Stomach (tissue), 8 donors: ENCODE measurements at regions not wholly inside any gene's neighbourhood (a gene's known extent, or its start where the extent isn't known, plus 50 kb on each side); places are given as distances from the start of the nearest gene placed in this dataset.

Experiments used
- DNase-seq, 2 donors: peaks; one replicate each; pipeline versions ENCODE4 v3.0.0 to v3.0.0-alpha.2; 2013 to 2019
- H3K27ac ChIP-seq, 5 donors: fragments of 200-600 bp in 4 of 5; sonication (generic) in 4 of 5; one replicate each; pipeline ENCODE4 v1.5.1; 2013 to 2019; ENCODE audit warnings: mild to moderate bottlenecking in 1 of 5, moderate library complexity in 1 of 5
- H3K27me3 ChIP-seq, 3 donors: fragments of 200-600 bp; sonication (generic); one replicate each; pipeline ENCODE4 v1.5.1; 2017 to 2019; ENCODE audit warnings: mixed run types in 1 of 3
- H3K36me3 ChIP-seq, 4 donors: fragments of 200-600 bp; sonication (generic); 1 replicate in 3 of 4; 2 replicates in 1 of 4; pipeline ENCODE4 v1.5.1; 2016 to 2019
- H3K4me1 ChIP-seq, 4 donors: fragments of 200-600 bp; sonication (generic); one replicate each; pipeline ENCODE4 v1.5.1; 2016 to 2019
- H3K4me3 ChIP-seq, 4 donors: fragments of 200-600 bp; sonication (generic) in 3 of 4; one replicate each; pipeline ENCODE4 v1.5.1; 2016 to 2019; ENCODE audit warnings: mild to moderate bottlenecking in 1 of 4
- H3K9me3 ChIP-seq, 4 donors: fragments of 200-600 bp; sonication (generic); one replicate each; pipeline ENCODE4 v1.5.1; 2016 to 2019
- EP300 ChIP-seq: sonication (generic); formaldehyde crosslinking; IDR thresholded peaks from one replicate; pipeline ENCODE4 v1.6.1; 2017; ENCODE audit warnings: antibody characterized with exemption
- POLR2A ChIP-seq, 4 donors: fragments of 450-650 bp; IDR thresholded peaks; one replicate each; pipeline ENCODE4 v1.6.1; 2016; ENCODE audit warnings: antibody characterized with exemption in 4 of 4, control low read depth in 2 of 4, mild to moderate bottlenecking in 1 of 4, moderate library complexity in 1 of 4
- POLR2AphosphoS5 ChIP-seq, 3 donors: sonication (generic); formaldehyde crosslinking; IDR thresholded peaks; one replicate each; pipeline ENCODE4 v1.6.1; 2016; ENCODE audit warnings: antibody characterized with exemption in 3 of 3
- WGBS, 5 donors: extraction: QIAGEN DNeasy Blood & Tissue Kit in 3 of 5; methylation state at CpG; one replicate each; pipeline versions ENCODE4 v1.1.5 to v1.1.7; 2013 to 2018; 5-methylcytosine and 5-hydroxymethylcytosine counted together
- intact Hi-C: fragments of 100-400 bp; cut with DNase I; formaldehyde crosslinking; loops from one replicate; pipeline ENCODE4 v1.15.1; 2023; ENCODE audit warnings: low total_unique reads
- TF ChIP-seq, protein P1 (sequence below), 7 experiments: fragments of 450-650 bp in 4 of 7; fragments of 200-600 bp in 3 of 7; sonication (generic) in 3 of 7; IDR thresholded peaks; one replicate each; pipeline ENCODE4 v1.5.1; 2016 to 2019; ENCODE audit warnings: antibody characterized with exemption in 7 of 7, control low read depth in 2 of 7, mild to moderate bottlenecking in 1 of 7
- donor health status: healthy with polysubstance abuse.
- donor health status: Bipolar disorder and iron deficiency.
- donor health status: healthy.

DNA sequence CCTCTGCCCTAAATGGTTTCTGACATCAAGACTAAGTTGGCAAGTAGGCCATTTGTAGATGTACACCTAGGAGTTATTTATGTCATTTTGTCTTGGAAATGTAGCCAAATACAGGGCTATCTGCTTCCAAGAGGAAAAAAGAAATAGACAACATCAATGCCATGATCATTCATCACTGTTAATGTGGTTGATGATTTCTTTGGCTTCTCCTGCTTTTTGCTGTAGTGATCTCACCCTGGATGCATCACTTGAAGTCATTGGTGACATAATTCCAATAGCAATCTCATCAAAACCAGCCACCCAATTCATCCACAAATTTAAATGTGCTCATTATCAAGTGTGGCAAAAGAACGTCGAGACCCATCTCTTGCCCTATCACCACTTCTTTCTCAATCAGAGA lies 222.6 kb upstream of the PPARGC1A start:
- Histone ChIP-seq H3K27me3 (no peaks in the 10 kb centered on the region), H3K36me3 (no peaks in the 10 kb centered on the region), H3K4me1 (no peaks in the 10 kb centered on the region), H3K9me3 (no peaks in the 10 kb centered on the region), H3K27ac (no peak overlapping the region), H3K4me3 (no peak overlapping the region)
- intact Hi-C loops, result no loop called here
- DNase-seq, result no peak
- TF ChIP-seq EP300, result no peak
- TF ChIP-seq POLR2A (IDR thresholded peaks at IDR 0.05), result no peak
- TF ChIP-seq, protein P1, sequence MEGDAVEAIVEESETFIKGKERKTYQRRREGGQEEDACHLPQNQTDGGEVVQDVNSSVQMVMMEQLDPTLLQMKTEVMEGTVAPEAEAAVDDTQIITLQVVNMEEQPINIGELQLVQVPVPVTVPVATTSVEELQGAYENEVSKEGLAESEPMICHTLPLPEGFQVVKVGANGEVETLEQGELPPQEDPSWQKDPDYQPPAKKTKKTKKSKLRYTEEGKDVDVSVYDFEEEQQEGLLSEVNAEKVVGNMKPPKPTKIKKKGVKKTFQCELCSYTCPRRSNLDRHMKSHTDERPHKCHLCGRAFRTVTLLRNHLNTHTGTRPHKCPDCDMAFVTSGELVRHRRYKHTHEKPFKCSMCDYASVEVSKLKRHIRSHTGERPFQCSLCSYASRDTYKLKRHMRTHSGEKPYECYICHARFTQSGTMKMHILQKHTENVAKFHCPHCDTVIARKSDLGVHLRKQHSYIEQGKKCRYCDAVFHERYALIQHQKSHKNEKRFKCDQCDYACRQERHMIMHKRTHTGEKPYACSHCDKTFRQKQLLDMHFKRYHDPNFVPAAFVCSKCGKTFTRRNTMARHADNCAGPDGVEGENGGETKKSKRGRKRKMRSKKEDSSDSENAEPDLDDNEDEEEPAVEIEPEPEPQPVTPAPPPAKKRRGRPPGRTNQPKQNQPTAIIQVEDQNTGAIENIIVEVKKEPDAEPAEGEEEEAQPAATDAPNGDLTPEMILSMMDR (IDR thresholded peaks at IDR 0.05), result no peak
- TF ChIP-seq POLR2AphosphoS5 (IDR thresholded peaks at IDR 0.05), result no peak
- 91 to 97% (median 94%) methylated on average over 2 of the region's 2 CpGs for WGBS, 5 donors

DNA sequence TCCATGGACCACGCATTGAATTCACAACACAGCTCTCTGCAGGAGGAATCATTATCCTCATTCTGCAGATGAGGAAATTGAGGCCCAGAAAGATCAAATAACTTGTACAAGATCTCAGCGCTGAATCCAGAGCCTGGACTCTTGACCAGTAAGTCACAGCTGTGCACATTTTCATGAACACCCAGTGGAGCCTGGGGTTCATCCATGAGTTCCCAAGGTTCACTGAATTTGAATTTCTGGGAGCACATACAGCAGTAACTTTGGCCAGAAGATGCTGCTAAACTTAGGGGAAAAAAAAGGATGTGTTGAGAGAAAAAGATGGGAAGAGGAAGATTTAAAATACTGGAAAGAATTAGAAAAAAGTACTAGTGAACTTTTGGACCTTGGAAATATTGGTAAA lies 218.7 kb upstream of the PPARGC1A start:
- no peak for DNase-seq
- WGBS, 5 donors, result 87 to 94% (median 91%) methylated on average over 2 of the region's 2 CpGs
- H3K4me3 ChIP-seq, result no peak overlapping the region
- H3K36me3 ChIP-seq, result no peaks in the 10 kb centered on the region
- H3K4me1 ChIP-seq, result peaks cover 0 to 4% (median 0%) of the 10 kb centered on the region in 4 donors
- intact Hi-C loops, result no loop called here
- no peak overlapping the region for H3K27ac ChIP-seq
- H3K27me3 ChIP-seq, result no peaks in the 10 kb centered on the region
- TF ChIP-seq POLR2AphosphoS5 (IDR thresholded peaks at IDR 0.05), result no peak
- no peak for TF ChIP-seq EP300
- TF ChIP-seq, protein P1 (IDR thresholded peaks at IDR 0.05), result no peak
- TF ChIP-seq POLR2A (IDR thresholded peaks at IDR 0.05), result no peak
- H3K9me3 ChIP-seq, result no peaks in the 10 kb centered on the region

DNA sequence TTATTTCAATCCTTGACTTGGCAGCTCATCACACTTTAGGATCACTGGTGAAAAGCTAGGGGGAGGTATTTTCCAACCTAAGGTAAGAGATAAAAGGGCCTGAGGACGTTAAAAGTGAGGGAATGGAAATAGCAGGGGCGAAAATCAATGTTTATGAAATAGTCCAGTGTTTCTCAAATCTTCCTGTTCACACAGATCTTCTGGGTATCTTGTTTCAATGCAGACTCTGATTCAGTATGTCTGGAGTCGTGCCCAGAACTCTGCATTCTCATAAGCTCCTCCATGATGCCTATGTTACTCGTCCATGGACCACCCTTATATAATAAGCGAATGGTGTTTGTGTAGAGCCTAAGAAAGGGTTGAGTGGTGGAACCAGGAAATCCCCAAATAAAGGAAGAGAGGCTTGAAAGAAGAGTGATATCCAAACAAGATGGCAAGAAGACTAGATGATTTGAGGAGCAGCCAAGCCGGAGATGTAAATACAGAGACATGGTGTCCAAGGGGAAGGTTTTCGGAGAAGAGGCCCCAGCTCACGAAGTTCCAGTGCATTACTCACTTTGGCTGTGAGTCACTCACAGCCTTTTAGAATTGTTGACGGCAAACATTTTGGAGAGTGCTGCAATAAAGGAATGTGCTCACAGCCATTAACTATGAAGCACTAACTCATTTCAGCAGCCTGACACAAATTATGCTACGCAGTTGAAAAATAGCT lies 215.6 kb upstream of the PPARGC1A start:
- intact Hi-C loops, result no loop called here
- Histone ChIP-seq H3K9me3 (no peaks in the 10 kb centered on the region), H3K27me3 (no peaks in the 10 kb centered on the region), H3K27ac (peak overlapping the region in 4 of 5 donors; percentile 43 to 61 (median 50)), H3K4me3 (no peak overlapping the region), H3K4me1 (peaks cover 0 to 6% (median 2%) of the 10 kb centered on the region in 4 donors), H3K36me3 (no peaks in the 10 kb centered on the region)
- TF ChIP-seq, protein P1 (IDR thresholded peaks at IDR 0.05), result no peak
- TF ChIP-seq POLR2A (IDR thresholded peaks at IDR 0.05), result no peak
- no peak for TF ChIP-seq EP300
- no peak for TF ChIP-seq POLR2AphosphoS5 (IDR thresholded peaks at IDR 0.05)
- WGBS, 5 donors, result 60 to 74% (median 70%) methylated on average over 10 of the region's 10 CpGs
- peak in 1 of 2 donors; percentile 57 for DNase-seq

DNA sequence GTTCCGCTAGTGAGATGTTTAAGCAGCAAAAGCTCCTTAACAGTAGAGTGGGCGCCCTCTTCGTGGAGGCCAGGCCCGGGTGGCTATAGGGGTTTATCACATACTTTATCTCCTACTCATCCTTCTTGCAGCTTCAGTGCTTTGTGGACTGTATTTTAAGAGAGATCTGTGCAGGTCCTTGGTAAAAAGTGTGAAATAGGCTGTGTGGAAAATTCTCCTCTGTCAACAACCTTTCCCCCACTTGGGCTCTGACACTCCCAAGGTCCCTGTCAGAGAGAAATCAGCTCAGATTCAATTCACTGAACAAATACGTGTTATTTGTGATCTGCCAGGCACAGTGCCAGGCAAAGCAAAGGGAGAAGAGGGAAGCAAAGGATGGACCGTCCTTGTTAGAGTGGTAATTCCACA lies 214.3 kb upstream of the PPARGC1A start:
- intact Hi-C loops, result no loop called here
- no peaks in the 10 kb centered on the region for H3K9me3 ChIP-seq
- no peak overlapping the region for H3K4me3 ChIP-seq
- 45 to 57% (median 48%) methylated on average over 6 of the region's 6 CpGs for WGBS, 5 donors
- H3K4me1 ChIP-seq, result peaks cover 0 to 6% (median 2%) of the 10 kb centered on the region in 4 donors
- H3K36me3 ChIP-seq, result no peaks in the 10 kb centered on the region
- no peaks in the 10 kb centered on the region for H3K27me3 ChIP-seq
- DNase-seq, result peak in 1 of 2 donors; percentile 5
- peak overlapping the region in 3 of 5 donors; percentile 40 to 61 (median 43) for H3K27ac ChIP-seq
- TF ChIP-seq POLR2AphosphoS5 (IDR thresholded peaks at IDR 0.05) (no peak), EP300 (no peak), POLR2A (IDR thresholded peaks at IDR 0.05) (no peak)
- TF ChIP-seq, protein P1 (IDR thresholded peaks at IDR 0.05), result no peak
